Ovary (tissue), 7 donors: ENCODE measurements at regions not wholly inside any gene's neighbourhood (a gene's known extent, or its start where the extent isn't known, plus 50 kb on each side); places are given as distances from the start of the nearest gene placed in this dataset.

Experiments used
- DNase-seq, 5 donors: peaks; one replicate each; pipeline ENCODE4 v3.0.0-alpha.2; 2019 to 2020
- H3K27ac ChIP-seq, 2 donors: fragments of 200-600 bp; one replicate each; pipeline versions ENCODE4 v1.5.1 to v1.8.0; 2019 to 2022
- H3K27me3 ChIP-seq: fragments of 200-600 bp; one replicate; pipeline ENCODE4 v1.8.0; 2022
- H3K36me3 ChIP-seq: fragments of 200-600 bp; sonication (generic); one replicate; pipeline ENCODE4 v1.5.1; 2019
- H3K4me1 ChIP-seq: one replicate; pipeline ENCODE4 v1.8.1; 2013; ENCODE audit warnings: mild to moderate bottlenecking, moderate library complexity; ENCODE audit not compliant: insufficient read depth
- H3K4me3 ChIP-seq: fragments of 200-600 bp; sonication (generic); one replicate; pipeline ENCODE4 v1.5.1; 2017
- H3K9me3 ChIP-seq, 2 donors: fragments of 200-600 bp in 1 of 2; sonication (generic) in 1 of 2; one replicate each; pipeline versions ENCODE4 v1.5.1 to v1.8.1; 2013 to 2019; ENCODE audit warnings: mild to moderate bottlenecking in 1 of 2, moderate library complexity in 1 of 2
- CTCF ChIP-seq, 3 donors: fragments of 450-650 bp in 2 of 3; fragments of 200-600 bp in 1 of 3; IDR thresholded peaks; one replicate each; pipeline versions ENCODE4 v1.5.1 to v1.8.0; 2016 to 2022; ENCODE audit warnings: antibody characterized with exemption in 3 of 3, mild to moderate bottlenecking in 1 of 3
- EP300 ChIP-seq: sonication (generic); formaldehyde crosslinking; IDR thresholded peaks from one replicate; pipeline ENCODE4 v1.6.1; 2017; ENCODE audit warnings: antibody characterized with exemption
- POLR2A ChIP-seq: fragments of 450-650 bp; IDR thresholded peaks from one replicate; pipeline ENCODE4 v1.6.1; 2017; ENCODE audit warnings: antibody characterized with exemption, mild to moderate bottlenecking, moderate library complexity
- WGBS, 3 donors: extraction: QIAGEN DNeasy Blood & Tissue Kit in 1 of 3; methylation state at CpG; one replicate each; pipeline versions ENCODE4 v1.1.5 to v1.1.7; 2013 to 2017; 5-methylcytosine and 5-hydroxymethylcytosine counted together
- intact Hi-C, 4 donors: fragments of 100-400 bp; cut with DNase I; formaldehyde crosslinking; loops; one replicate each; pipeline versions ENCODE4 v1.11.0 to v1.15.1; 2022 to 2023
- donor health status: DM: no; HTN: no; CAD: no; lungs with moderate emphysema.
- donor health status: DM: no; HTN: no; CAD: no.
- donor health status: Bipolar disorder and iron deficiency.
- donor health status: DM: no; HTN: no; CAD: no.
- donor health status: DM: yes; HTN: yes; CAD: no.

- Histone ChIP-seq H3K4me3 (no peak overlapping the region), H3K9me3 (no peaks in the 10 kb centered on the region), H3K4me1 (no peaks in the 10 kb centered on the region), H3K27me3 (no peaks in the 10 kb centered on the region), H3K36me3 (no peaks in the 10 kb centered on the region), H3K27ac (no peak overlapping the region)
- no peak for DNase-seq
- WGBS, 3 donors, result 89 to 92% (median 90%) methylated on average over 2 of the region's 2 CpGs
- intact Hi-C loops, result no loop called here
- TF ChIP-seq POLR2A, result no peak
- no peak for TF ChIP-seq EP300
- no peak for TF ChIP-seq CTCF (IDR thresholded peaks at IDR 0.05)
Measured at GRCh38 chr5:8270246-8270645, 401.3 kb downstream of the MTRR start.

GRCh38 chr5:8280711-8281363 lies 411.9 kb downstream of the MTRR start:
- TF ChIP-seq POLR2A (no peak), EP300 (no peak), CTCF (IDR thresholded peaks at IDR 0.05) (no peak)
- Histone ChIP-seq H3K27me3 (no peaks in the 10 kb centered on the region), H3K4me1 (no peaks in the 10 kb centered on the region), H3K4me3 (no peak overlapping the region), H3K9me3 (no peaks in the 10 kb centered on the region), H3K27ac (no peak overlapping the region), H3K36me3 (no peaks in the 10 kb centered on the region)
- intact Hi-C loops, result no loop called here
- WGBS, 3 donors, result 65 to 78% (median 74%) methylated on average over 4 of the region's 4 CpGs
- no peak for DNase-seq

- Histone ChIP-seq H3K36me3 (no peaks in the 10 kb centered on the region), H3K27ac (no peak overlapping the region), H3K4me1 (no peaks in the 10 kb centered on the region), H3K4me3 (no peak overlapping the region), H3K27me3 (no peaks in the 10 kb centered on the region), H3K9me3 (no peaks in the 10 kb centered on the region)
- intact Hi-C loops, result no loop called here
- TF ChIP-seq EP300, result no peak
- no peak for TF ChIP-seq POLR2A
- TF ChIP-seq CTCF (IDR thresholded peaks at IDR 0.05), result no peak
- DNase-seq, result no peak
Measured at GRCh38 chr5:8288334-8288733, 419.4 kb downstream of the MTRR start.

DNA sequence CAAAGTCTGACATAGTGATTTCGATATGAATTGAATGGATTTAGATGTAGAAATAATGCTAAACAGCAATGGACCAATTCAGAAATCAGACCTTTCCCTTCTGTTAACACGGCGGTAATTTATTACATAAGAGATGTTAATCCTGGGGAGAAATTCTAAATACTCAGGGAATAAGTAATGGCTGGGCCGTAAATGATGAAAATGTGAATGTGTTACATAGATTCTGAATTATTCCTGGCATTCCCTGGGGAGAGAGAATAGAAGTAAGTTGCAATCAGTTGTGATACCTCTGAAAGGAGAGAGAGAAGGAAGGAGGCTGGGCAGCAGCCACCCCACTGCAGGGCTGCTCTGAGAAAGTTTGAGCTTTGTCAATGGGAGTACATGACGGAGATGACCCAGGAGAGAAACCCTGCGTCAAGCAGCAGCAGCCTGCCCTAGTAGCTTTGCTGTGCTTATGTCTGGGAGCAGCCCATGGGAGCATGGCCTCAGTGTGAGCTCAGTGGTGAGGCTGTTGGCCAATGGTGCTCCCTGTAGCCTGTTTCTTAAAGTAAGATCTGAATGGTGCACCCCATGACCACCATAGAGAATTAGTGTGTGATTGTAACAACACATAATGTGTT lies 420.1 kb downstream of the MTRR start:
- 90% methylated on average over 6 of the region's 6 CpGs for WGBS, 3 donors
- no peak for TF ChIP-seq POLR2A
- no peak for TF ChIP-seq CTCF (IDR thresholded peaks at IDR 0.05)
- no peak for TF ChIP-seq EP300

More for the DNA sequence above, 420.1 kb downstream of the MTRR start:
- H3K9me3 ChIP-seq, result no peaks in the 10 kb centered on the region
- intact Hi-C loops, result no loop called here
- no peaks in the 10 kb centered on the region for H3K4me1 ChIP-seq
- H3K27ac ChIP-seq, result no peak overlapping the region
- H3K36me3 ChIP-seq, result no peaks in the 10 kb centered on the region
- no peak for DNase-seq
- no peak overlapping the region for H3K4me3 ChIP-seq
- no peaks in the 10 kb centered on the region for H3K27me3 ChIP-seq
